HG03432 (cell line): ENCODE measurements at regions not wholly inside any gene's neighbourhood (a gene's known extent, or its start where the extent isn't known, plus 50 kb on each side); places are given as distances from the start of the nearest gene placed in this dataset.

Source experiments
- ATAC-seq: cut with Tn5 transposase; IDR thresholded peaks from one replicate; pipeline ENCODE4 v1.9.1; 2021; ENCODE audit warnings: mild to moderate bottlenecking, moderate library complexity; ENCODE audit not compliant: unreplicated experiment

GRCh38 chr10:58016614-58017013 lies 251.1 kb downstream of the IPMK start:
- no peak for ATAC-seq

- no peak for ATAC-seq
Measured at GRCh38 chr10:58014436-58014835, 253.3 kb downstream of the IPMK start.

GRCh38 chr10:58013406-58013805 lies 254.3 kb downstream of the IPMK start:
- no peak for ATAC-seq

GRCh38 chr10:58010073-58010702 lies 257.5 kb downstream of the IPMK start:
- ATAC-seq = no peak

GRCh38 chr10:58003945-58004344 lies 263.7 kb downstream of the IPMK start:
- no peak for ATAC-seq

- no peak for ATAC-seq
Measured at GRCh38 chr10:58001159-58001558, 266.5 kb downstream of the IPMK start.

GRCh38 chr10:57996536-57996935 lies 271.2 kb downstream of the IPMK start:
- ATAC-seq = no peak

GRCh38 chr10:57993302-57993701 lies 274.4 kb downstream of the IPMK start:
- ATAC-seq = no peak

- ATAC-seq = no peak
Measured at GRCh38 chr10:57992321-57993077, 275.2 kb downstream of the IPMK start.

- ATAC-seq = no peak
Measured at GRCh38 chr10:57988964-57989363, 278.7 kb downstream of the IPMK start.

GRCh38 chr10:57987055-57987721 lies 280.5 kb downstream of the IPMK start:
- ATAC-seq = no peak

GRCh38 chr10:57986422-57986821 lies 281.3 kb downstream of the IPMK start:
- no peak for ATAC-seq

GRCh38 chr10:57983281-57983791 lies 284.4 kb downstream of the IPMK start:
- ATAC-seq = no peak

- no peak for ATAC-seq
Measured at GRCh38 chr10:57982091-57982490, 285.6 kb downstream of the IPMK start.

GRCh38 chr10:57979956-57980355 lies 287.7 kb downstream of the IPMK start:
- ATAC-seq = no peak

- ATAC-seq = no peak
Measured at GRCh38 chr10:57979491-57979890, 288.2 kb downstream of the IPMK start.

GRCh38 chr10:57977262-57977661 lies 290.4 kb downstream of the IPMK start:
- ATAC-seq = no peak

GRCh38 chr10:57973451-57973850 lies 294.2 kb downstream of the IPMK start:
- no peak for ATAC-seq

GRCh38 chr10:57972783-57973182 lies 294.9 kb downstream of the IPMK start:
- no peak for ATAC-seq

GRCh38 chr10:57968328-57969016 lies 299.2 kb downstream of the IPMK start:
- ATAC-seq = no peak

- no peak for ATAC-seq
Measured at GRCh38 chr10:57964351-57964750, 303.3 kb downstream of the IPMK start.
